Hepatocyte (in vitro differentiated cells): ENCODE measurements at regions not wholly inside any gene's neighbourhood (a gene's known extent, or its start where the extent isn't known, plus 50 kb on each side); places are given as distances from the start of the nearest gene placed in this dataset.

ENCODE experiments used
- CTCF ChIP-seq: fragments of 200-600 bp; sonication (generic); IDR thresholded peaks from 2 replicates; pipeline ENCODE4 v1.5.1; 2016; ENCODE audit warnings: antibody characterized with exemption, mild to moderate bottlenecking; ENCODE audit not compliant: poor library complexity
- EZH2 ChIP-seq: fragments of 200-600 bp; sonication (generic); IDR thresholded peaks from 2 replicates; pipeline ENCODE4 v1.6.1; 2016; ENCODE audit warnings: antibody characterized with exemption, mild to moderate bottlenecking, borderline replicate concordance
- EZH2phosphoT487 ChIP-seq: fragments of 200-600 bp; sonication (generic); IDR thresholded peaks from one replicate; pipeline ENCODE4 v1.6.1; 2018; ENCODE audit warnings: antibody characterized with exemption, mild to moderate bottlenecking, low read depth, moderate library complexity; ENCODE audit not compliant: unreplicated experiment, severe bottlenecking

GRCh38 chr14:49512147-49512551 is 74.0 kb downstream of the RPS29 start:
- TF ChIP-seq CTCF (no peak), EZH2 (no peak), EZH2phosphoT487 (no peak)
